Colonic mucosa (tissue), 4 donors: ENCODE measurements at regions not wholly inside any gene's neighbourhood (a gene's known extent, or its start where the extent isn't known, plus 50 kb on each side); places are given as distances from the start of the nearest gene placed in this dataset.

Experiments used
- DNase-seq: peaks from one replicate; pipeline ENCODE4 v3.0.0-alpha.2; 2020
- H3K27ac ChIP-seq: fragments of 200-600 bp; one replicate; pipeline ENCODE4 v1.8.0; 2021
- H3K27me3 ChIP-seq: fragments of 200-600 bp; one replicate; pipeline ENCODE4 v1.8.0; 2021
- H3K36me3 ChIP-seq: fragments of 200-600 bp; one replicate; pipeline ENCODE4 v1.8.0; 2021
- H3K4me1 ChIP-seq: fragments of 200-600 bp; one replicate; pipeline ENCODE4 v1.8.0; 2021; ENCODE audit warnings: mild to moderate bottlenecking
- H3K4me3 ChIP-seq: fragments of 200-600 bp; one replicate; pipeline ENCODE4 v1.8.0; 2021
- H3K9ac ChIP-seq, 2 donors: one replicate each; pipeline ENCODE4 v1.7.0; 2013; ENCODE audit warnings: control low read depth in 2 of 2, low read depth in 2 of 2, low read length in 2 of 2
- H3K9me3 ChIP-seq: fragments of 200-600 bp; one replicate; pipeline ENCODE4 v1.8.0; 2021
- intact Hi-C: fragments of 100-400 bp; cut with DNase I; formaldehyde crosslinking; loops from one replicate; pipeline ENCODE4 v1.14.1; 2022
- TF ChIP-seq, protein P1 (sequence below): fragments of 200-600 bp; IDR thresholded peaks from one replicate; pipeline ENCODE4 v1.8.0; 2022; ENCODE audit warnings: antibody characterized with exemption, mild to moderate bottlenecking
- donor health status: healthy.
- donor health status: DM: no; HTN: no; CAD: no.
- donor health status: DM: no; HTN: no; CAD: no.

DNA sequence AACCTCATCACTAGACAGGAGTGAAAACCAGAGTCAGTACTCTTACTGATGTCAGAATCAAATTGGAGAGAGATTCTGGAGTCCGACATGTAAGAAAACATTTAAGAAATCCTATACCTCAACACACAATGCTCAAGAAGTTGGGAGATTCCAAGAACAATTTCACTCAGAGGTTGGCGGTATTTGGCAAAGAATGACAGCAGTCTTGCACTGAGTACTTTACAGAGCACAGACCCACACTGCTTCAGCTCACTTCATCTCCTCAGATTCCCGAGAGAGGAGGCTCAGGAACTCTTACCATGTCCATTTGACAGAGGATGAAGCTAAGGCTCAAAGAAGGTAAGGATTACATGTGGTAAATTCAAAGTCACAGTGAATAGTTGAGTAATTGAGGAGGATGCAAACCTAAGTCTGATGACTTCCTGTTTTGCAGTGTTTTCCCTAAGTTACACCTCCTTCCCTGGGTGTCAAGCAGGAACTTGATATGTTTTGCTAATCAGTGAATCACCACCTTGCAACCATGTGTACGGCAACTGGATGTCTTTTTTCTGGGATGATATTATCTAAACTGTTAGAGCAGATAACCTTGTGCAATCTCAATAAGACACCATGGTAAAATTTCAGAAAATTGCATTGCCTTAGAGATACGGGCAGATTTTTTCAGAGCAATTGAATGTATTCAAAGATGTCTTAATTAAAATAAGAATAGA is 61.3 kb upstream of the MME start:
- H3K27me3 ChIP-seq = no peaks in the 10 kb centered on the region
- DNase-seq = no peak
- TF ChIP-seq, protein P1, sequence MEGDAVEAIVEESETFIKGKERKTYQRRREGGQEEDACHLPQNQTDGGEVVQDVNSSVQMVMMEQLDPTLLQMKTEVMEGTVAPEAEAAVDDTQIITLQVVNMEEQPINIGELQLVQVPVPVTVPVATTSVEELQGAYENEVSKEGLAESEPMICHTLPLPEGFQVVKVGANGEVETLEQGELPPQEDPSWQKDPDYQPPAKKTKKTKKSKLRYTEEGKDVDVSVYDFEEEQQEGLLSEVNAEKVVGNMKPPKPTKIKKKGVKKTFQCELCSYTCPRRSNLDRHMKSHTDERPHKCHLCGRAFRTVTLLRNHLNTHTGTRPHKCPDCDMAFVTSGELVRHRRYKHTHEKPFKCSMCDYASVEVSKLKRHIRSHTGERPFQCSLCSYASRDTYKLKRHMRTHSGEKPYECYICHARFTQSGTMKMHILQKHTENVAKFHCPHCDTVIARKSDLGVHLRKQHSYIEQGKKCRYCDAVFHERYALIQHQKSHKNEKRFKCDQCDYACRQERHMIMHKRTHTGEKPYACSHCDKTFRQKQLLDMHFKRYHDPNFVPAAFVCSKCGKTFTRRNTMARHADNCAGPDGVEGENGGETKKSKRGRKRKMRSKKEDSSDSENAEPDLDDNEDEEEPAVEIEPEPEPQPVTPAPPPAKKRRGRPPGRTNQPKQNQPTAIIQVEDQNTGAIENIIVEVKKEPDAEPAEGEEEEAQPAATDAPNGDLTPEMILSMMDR = no peak
- H3K27ac ChIP-seq = peak overlapping the region; percentile 46
- no peaks in the 10 kb centered on the region for H3K36me3 ChIP-seq
- H3K9me3 ChIP-seq = no peaks in the 10 kb centered on the region
- intact Hi-C loops = no loop called here
- H3K9ac ChIP-seq = no peak overlapping the region
- H3K4me3 ChIP-seq = no peak overlapping the region
- H3K4me1 ChIP-seq = no peaks in the 10 kb centered on the region

DNA sequence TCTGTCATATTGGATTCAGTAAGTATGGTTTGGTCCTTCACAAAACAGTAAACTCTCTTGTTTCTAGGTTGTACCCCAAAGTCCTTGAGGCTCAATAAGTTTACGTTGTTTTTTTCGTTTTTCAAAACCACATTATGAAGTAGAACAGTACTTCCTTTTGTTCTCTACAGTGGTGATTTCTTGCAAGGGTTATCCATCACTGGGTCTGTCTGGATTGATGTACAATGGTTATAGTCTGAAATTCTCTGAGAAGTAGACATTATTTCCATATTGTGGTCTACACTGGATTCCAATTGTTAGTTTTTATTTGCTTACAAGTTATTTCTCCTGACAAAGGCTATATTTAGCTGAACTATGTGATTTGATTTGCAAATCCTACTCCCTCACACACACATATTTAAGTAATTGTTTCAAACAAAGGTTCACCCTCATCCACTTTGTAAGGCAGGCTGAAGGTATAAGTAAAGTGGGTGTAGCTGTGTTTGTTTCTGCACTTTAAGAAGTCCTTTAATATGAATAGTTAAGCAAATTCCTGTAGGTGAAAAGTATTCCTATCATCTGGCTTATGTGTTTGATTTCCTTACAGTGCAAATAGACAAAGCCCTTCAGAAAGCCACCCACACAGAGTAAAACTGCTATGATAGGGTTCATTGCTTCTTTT is 64.2 kb upstream of the MME start:
- intact Hi-C loops = no loop called here

DNA sequence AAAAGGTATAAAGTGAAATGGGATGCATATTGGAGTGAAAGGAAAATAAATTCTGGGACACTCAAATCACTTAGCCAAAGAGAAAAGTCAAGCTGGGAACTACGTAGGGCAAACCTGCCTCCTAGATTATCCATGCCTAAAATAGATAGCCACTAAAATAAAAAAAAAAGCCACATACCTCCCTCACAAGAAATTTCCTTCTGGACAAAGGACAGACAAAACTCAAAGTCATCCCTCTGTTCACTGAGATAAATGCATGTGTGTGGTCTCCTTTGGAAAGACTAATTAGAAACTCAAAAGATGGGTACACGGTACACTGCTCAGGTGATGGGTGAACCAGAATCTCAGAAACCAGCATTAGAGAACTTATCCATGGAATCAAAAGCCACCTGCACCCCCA is 65.2 kb upstream of the MME start:
- Histone ChIP-seq H3K9me3 (no peaks in the 10 kb centered on the region), H3K36me3 (no peaks in the 10 kb centered on the region), H3K4me3 (no peak overlapping the region), H3K9ac (no peak overlapping the region), H3K27me3 (no peaks in the 10 kb centered on the region), H3K4me1 (no peaks in the 10 kb centered on the region), H3K27ac (no peak overlapping the region)
- TF ChIP-seq, protein P1 = no peak
- intact Hi-C loops = no loop called here
- no peak for DNase-seq

More for the DNA sequence above, 64.2 kb upstream of the MME start:
- H3K4me3 ChIP-seq = no peak overlapping the region
- H3K4me1 ChIP-seq = no peaks in the 10 kb centered on the region
- no peaks in the 10 kb centered on the region for H3K9me3 ChIP-seq
- DNase-seq = no peak
- H3K36me3 ChIP-seq = no peaks in the 10 kb centered on the region
- H3K27me3 ChIP-seq = no peaks in the 10 kb centered on the region
- no peak overlapping the region for H3K27ac ChIP-seq
- TF ChIP-seq, protein P1 = no peak
- H3K9ac ChIP-seq = no peak overlapping the region

DNA sequence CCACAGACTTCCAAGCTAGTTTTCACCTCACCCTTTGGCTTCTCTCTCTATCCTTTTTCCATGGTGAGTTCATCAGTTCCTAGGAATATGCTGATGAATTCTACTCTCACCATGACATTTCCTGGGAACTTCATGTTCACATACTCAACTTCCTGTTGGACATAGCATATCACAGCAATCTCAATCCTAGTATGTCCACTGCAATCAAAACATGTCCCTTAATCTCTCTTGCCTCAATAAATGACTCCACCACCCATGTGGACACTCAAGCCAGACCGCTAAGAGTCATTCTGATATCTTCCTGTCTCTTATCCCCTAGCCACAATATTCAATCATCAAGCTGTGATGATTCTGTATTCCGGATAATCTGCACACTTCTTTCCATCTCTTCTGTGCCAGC is 66.7 kb upstream of the MME start:
- no peaks in the 10 kb centered on the region for H3K4me1 ChIP-seq
- H3K9me3 ChIP-seq = no peaks in the 10 kb centered on the region
- no peak for DNase-seq
- no peak overlapping the region for H3K27ac ChIP-seq
- TF ChIP-seq, protein P1 = no peak
- no peaks in the 10 kb centered on the region for H3K27me3 ChIP-seq
- no peak overlapping the region for H3K9ac ChIP-seq
- intact Hi-C loops = no loop called here
- H3K4me3 ChIP-seq = no peak overlapping the region
- no peaks in the 10 kb centered on the region for H3K36me3 ChIP-seq

- Histone ChIP-seq H3K27me3 (no peaks in the 10 kb centered on the region), H3K4me1 (no peaks in the 10 kb centered on the region), H3K36me3 (no peaks in the 10 kb centered on the region), H3K9ac (no peak overlapping the region), H3K4me3 (no peak overlapping the region), H3K9me3 (no peaks in the 10 kb centered on the region), H3K27ac (no peak overlapping the region)
- intact Hi-C loops = no loop called here
- TF ChIP-seq, protein P1 = no peak
- DNase-seq = no peak
Measured at GRCh38 chr3:155012584-155012983, 67.5 kb upstream of the MME start.
